GM12878 (cell line): ENCODE measurements at regions not wholly inside any gene's neighbourhood (a gene's known extent, or its start where the extent isn't known, plus 50 kb on each side); places are given as distances from the start of the nearest gene placed in this dataset.
"Not testable (repeated sequence)": the region's sequence is repeated elsewhere in the genome, so short reads cannot be mapped to it uniquely, and the experiment has no call there.

Experiments used
- BMI1 ChIP-seq: fragments of 450-650 bp; IDR thresholded peaks from 2 replicates; pipeline ENCODE4 v1.6.1; 2016; ENCODE audit warnings: mild to moderate bottlenecking, moderate library complexity, borderline replicate concordance
- HCFC1 ChIP-seq: fragments of 150-350 bp; IDR thresholded peaks from 2 replicates; pipeline ENCODE4 v1.6.1; 2014; ENCODE audit warnings: low read length
- MTA2 ChIP-seq: fragments of 450-650 bp; IDR thresholded peaks from 2 replicates; pipeline ENCODE4 v1.6.1; 2016; ENCODE audit warnings: low read depth, mild to moderate bottlenecking, moderate library complexity
- NFYA ChIP-seq: IDR thresholded peaks from 2 replicates; pipeline ENCODE4 v1.6.1; 2011; ENCODE audit warnings: low read depth, mild to moderate bottlenecking, low read length, improper control_type of control experiment, borderline replicate concordance
- NR2C1 ChIP-seq: fragments of 450-650 bp; IDR thresholded peaks from 2 replicates; pipeline ENCODE4 v1.6.1; 2017; ENCODE audit warnings: antibody characterized with exemption, mild to moderate bottlenecking, moderate library complexity
- POLR2AphosphoS5 ChIP-seq: IDR thresholded peaks from 2 replicates; pipeline ENCODE4 v1.6.1; 2011; ENCODE audit warnings: mild to moderate bottlenecking, low read length, inconsistent platforms
- RAD21 ChIP-seq: IDR thresholded peaks from 2 replicates; pipeline ENCODE4 v1.6.1; 2011; ENCODE audit warnings: mild to moderate bottlenecking, low read depth, low read length, moderate library complexity; ENCODE audit not compliant: insufficient read depth
- SMC3 ChIP-seq: IDR thresholded peaks from 2 replicates; pipeline ENCODE4 v1.6.1; 2011; ENCODE audit warnings: low read length, improper control_type of control experiment, borderline replicate concordance
- USF1 ChIP-seq: IDR thresholded peaks from 2 replicates; pipeline ENCODE4 v1.6.1; 2011; ENCODE audit warnings: borderline replicate concordance, low read depth, mild to moderate bottlenecking, moderate library complexity, mixed read lengths, low read length; ENCODE audit not compliant: insufficient read depth; ENCODE audit errors: extremely low read length
- TF ChIP-seq, protein P1 (sequence below): fragments of 150-350 bp; IDR thresholded peaks from 2 replicates; pipeline ENCODE4 v1.6.1; 2014; ENCODE audit warnings: mild to moderate bottlenecking, low read depth, low read length

DNA sequence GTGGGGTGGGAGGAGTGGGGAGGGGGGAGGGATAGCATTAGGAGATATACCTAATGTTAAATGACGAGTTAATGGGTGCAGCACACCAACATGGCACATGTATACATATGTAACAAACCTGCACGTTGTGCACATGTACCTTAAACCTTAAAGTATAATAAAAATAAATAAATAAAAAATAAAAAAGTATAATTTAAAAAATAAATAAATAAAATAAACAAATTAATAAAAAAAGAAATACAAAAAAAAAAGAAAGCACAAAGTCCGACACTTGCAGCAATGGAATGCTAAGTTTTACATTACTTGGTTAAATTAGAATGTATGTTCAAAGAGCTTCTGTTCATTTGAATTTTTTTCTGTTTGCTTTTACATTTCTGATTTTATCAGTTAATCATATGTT, 236.5 kb upstream of the POGK start:
- not testable (repeated sequence) for TF ChIP-seq RAD21, POLR2AphosphoS5, NR2C1, SMC3, HCFC1, MTA2, USF1, BMI1, NFYA
- TF ChIP-seq, protein P1, sequence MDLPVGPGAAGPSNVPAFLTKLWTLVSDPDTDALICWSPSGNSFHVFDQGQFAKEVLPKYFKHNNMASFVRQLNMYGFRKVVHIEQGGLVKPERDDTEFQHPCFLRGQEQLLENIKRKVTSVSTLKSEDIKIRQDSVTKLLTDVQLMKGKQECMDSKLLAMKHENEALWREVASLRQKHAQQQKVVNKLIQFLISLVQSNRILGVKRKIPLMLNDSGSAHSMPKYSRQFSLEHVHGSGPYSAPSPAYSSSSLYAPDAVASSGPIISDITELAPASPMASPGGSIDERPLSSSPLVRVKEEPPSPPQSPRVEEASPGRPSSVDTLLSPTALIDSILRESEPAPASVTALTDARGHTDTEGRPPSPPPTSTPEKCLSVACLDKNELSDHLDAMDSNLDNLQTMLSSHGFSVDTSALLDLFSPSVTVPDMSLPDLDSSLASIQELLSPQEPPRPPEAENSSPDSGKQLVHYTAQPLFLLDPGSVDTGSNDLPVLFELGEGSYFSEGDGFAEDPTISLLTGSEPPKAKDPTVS = not testable (repeated sequence)
